CD4-positive, alpha-beta T cell treated with Interleukin-10 for 1 hour (primary cell): ENCODE measurements at regions not wholly inside any gene's neighbourhood (a gene's known extent, or its start where the extent isn't known, plus 50 kb on each side); places are given as distances from the start of the nearest gene placed in this dataset.
"Not testable (repeated sequence)": the region's sequence is repeated elsewhere in the genome, so short reads cannot be mapped to it uniquely, and the experiment has no call there.

Source experiments
- DNase-seq: peaks from one replicate; pipeline ENCODE4 v3.0.0-alpha.2; 2020

DNA sequence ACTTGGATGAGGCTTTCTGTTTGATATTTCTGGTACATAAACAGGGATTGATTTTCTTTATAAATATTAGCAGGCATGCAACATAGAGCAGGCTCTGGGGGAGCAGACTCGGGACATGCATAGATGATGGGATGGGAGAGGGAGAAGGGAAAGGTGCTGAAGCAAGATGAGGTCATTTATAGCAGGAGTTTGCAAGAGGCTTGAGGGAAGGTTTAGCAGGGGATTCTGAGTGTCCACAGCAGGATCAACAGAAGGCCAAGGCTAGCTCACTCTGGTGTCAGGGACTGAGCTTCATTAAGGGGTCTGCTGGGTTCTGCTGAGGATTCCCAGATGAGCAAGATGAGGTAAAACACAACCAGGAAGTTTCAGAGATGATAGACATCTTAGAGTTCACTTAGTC is 309.1 kb upstream of the CELF4 start:
- no peak for DNase-seq

DNA sequence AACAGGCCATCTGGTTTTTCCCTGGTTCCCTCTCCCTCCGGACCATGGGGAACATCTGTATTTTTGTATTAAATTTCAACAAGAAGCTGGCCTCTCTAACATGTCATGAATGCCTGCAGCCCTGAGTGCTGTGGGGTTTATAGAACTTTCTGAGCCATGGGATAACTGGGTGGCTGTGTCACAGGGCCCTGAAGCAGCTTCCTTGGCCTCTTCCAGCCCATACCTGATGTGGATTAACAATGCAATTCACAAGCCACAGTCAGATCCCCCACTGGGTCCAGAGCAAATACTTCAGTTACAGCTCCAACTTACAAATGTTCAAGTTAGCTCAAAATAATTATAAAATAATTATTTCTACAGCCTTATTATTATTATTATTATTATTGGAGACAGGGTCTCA is 307.8 kb upstream of the CELF4 start:
- no peak for DNase-seq

GRCh38 chr18:37872562-37872961 is 307.0 kb upstream of the CELF4 start:
- DNase-seq = no peak

DNA sequence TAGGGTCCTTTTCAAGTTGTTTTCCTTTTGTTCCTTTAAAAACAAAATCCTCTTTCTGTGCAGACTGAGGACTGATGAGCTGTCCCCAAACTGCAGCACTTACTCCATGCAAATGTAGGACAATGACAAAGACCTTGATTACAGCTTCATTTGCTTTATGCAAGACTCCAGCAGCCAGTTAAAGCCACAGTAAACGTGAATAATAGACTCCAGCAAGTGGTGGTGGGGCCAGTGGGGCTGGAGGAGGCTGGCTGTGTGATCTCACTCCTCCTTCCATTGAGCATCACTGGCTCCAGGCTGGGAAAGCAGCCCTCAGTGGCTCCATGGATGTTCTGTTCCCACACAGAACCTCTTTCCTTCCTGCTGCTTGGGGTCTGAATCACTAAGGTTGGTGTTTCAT is 306.0 kb upstream of the CELF4 start:
- no peak for DNase-seq

GRCh38 chr18:37869051-37869450 is 303.5 kb upstream of the CELF4 start:
- no peak for DNase-seq

GRCh38 chr18:37864122-37864521 is 298.5 kb upstream of the CELF4 start:
- DNase-seq = no peak

DNA sequence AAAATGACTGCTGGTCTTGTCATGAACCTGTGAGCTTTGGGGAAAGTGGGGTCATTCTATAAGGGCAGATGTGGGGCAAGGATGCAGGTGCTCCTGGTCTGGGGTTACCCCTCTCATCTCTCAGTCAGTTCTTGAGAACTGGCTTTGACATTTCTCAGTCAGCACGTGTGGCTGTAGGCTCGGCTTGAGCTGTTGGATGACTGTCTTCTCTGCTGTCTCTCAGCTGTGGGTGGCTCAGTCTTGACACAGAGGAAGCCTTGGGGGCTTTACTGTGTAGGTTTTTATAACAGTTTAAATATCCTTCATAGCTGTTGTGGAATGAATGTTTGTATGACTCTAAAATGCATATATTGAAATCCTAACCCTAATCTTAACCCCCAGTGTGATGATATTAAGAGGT is 296.4 kb upstream of the CELF4 start:
- no peak for DNase-seq

- DNase-seq = no peak
Observed at GRCh38 chr18:37854396-37854795, 288.8 kb upstream of the CELF4 start.

DNA sequence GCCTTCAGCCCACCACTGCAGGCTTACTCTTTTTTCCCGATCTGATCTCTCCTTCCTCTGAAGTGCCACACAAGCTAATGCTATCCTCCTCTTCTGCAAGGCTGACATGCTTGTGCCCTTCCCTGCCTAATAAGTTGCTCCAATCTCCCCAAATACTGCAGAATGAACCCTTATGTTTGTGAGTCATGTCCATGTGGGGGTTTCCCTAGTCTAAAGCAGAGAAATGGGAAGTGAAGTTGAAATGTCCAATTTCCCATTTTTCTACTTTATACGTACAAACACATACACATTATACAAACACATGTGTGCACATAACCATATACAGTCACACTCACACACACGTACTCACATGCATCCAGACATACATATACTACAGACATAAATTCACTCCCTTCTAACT is 288.1 kb upstream of the CELF4 start:
- no peak for DNase-seq

GRCh38 chr18:37852464-37852863 is 286.9 kb upstream of the CELF4 start:
- DNase-seq = no peak

GRCh38 chr18:37847544-37847943 is 281.9 kb upstream of the CELF4 start:
- DNase-seq = no peak

DNA sequence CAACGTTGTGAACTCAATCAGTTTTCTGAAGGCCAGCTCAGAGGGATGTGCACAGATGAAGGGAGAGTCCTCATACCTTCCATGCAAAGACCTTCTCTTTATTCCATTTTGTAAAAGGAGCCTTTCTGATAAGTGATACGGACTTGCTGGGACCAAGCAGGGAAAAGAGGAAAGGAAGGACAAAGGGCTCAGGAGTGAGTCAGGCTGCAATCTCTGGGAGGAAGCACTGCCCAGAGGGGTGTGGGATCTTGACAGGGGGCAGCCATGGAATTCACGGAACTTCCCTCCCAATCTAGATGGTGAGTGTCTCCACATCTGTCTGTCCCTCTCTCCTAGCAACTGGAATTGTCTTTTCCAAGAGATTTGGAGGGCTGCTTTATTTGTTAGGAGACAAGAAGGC is 281.4 kb upstream of the CELF4 start:
- no peak for DNase-seq

DNA sequence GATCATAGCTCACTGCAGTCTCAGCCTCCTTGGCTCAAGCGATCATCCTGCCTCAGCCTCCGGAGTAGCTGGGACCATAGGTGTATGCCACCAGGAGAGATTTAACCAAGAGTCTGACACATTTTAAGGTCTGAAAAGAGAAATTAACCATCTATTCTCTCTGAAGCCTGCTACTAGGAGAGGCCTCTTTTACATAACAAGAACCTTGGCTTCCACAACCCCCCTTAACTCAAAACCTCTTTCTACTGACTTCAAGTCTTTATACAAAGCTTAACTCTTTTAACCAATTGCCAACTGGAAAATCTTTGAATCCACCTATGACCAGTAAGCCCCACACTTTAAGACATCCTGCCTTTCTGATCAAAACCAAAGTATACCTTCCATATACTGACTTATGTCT is 279.9 kb upstream of the CELF4 start:
- no peak for DNase-seq

GRCh38 chr18:37844209-37844970 is 278.8 kb upstream of the CELF4 start:
- no peak for DNase-seq

GRCh38 chr18:37838083-37838482 is 272.5 kb upstream of the CELF4 start:
- DNase-seq = no peak

- no peak for DNase-seq
Observed at GRCh38 chr18:37836071-37836970, 270.7 kb upstream of the CELF4 start.

DNA sequence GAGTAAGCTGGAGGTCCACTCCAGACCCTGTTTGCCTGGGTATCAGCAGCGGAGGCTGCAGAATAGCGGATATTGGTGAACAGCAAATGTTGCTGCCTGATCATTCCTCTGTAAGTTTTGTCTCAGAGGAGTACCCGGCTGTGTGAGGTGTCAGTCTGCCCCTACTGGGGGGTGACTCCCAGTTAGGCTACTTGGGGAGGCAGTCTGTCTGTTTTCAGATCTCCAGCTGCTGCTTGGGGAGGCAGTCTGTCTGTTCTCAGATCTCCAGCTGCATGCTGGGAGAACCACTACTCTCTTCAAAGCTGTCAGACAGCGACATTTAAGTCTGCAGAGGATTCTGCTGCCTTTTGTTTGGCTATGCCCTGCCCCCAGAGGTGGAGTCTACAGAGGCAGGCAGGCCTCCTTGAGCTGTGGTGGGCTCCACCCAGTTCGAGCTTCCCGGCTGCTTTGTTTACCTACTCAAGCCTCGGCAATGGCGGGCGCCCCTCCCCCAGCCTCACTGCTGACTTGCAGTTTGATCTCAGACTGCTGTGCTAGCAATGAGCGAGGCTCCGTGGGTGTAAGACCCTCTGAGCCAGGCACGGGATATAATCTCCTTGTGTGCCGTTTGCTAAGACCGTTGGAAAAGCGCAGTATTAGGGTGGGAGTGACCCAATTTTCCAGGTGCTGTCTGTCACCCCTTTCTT is 266.6 kb upstream of the CELF4 start:
- not testable (repeated sequence) for DNase-seq

GRCh38 chr18:37812961-37813360 is 247.4 kb upstream of the CELF4 start:
- DNase-seq = no peak

GRCh38 chr18:37805773-37806404 is 240.3 kb upstream of the CELF4 start:
- DNase-seq = no peak

DNA sequence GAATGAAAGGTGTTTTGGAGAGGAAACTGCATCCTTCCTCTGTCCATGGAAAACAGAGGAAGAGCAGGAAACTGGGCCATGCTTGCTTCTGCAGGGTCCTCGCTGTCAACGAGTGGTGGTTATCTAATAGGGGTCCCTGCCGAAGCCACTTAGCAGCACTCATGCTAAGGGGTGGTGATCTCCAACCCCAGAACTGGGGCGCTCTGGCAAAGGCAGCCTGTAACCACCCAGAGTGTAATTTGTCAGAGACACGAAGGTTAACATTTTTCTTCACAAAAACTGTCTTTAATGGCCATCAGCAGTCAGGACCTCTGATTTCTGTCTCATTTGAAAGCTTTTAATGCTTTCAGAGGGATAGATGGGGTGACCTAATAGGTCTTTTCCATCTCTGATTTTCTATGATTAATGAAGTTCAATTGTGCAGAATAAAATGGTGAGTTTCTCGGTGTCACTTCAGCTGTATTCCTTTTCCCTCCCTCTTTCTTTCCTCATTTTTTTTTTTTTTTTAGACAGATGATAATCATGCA is 231.3 kb upstream of the CELF4 start:
- no peak for DNase-seq

GRCh38 chr18:37787452-37787851 is 221.9 kb upstream of the CELF4 start:
- no peak for DNase-seq

DNA sequence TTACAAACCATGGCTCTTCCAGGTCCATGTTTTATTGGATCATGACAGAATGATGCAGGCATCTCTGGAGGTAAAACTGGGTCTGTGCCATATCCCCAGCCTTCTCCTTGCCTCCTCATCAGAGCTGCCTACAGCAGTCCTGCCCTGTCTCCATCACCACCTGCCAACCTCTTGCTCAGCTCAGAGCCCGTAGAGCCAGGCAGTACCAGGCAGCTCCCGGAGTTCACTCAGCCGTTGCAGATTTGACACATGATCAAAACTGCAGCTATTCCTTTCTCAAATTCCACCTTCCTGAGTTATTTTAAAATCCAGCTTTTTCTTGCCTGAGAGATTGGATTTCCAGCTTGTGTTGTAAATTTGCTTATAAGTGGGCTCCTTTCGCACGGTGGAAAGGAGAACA is 218.2 kb upstream of the CELF4 start:
- DNase-seq = no peak

- no peak for DNase-seq
Observed at GRCh38 chr18:37779220-37779619, 213.6 kb upstream of the CELF4 start.
